HT-29 (cell line): ENCODE measurements at regions not wholly inside any gene's neighbourhood (a gene's known extent, or its start where the extent isn't known, plus 50 kb on each side); places are given as distances from the start of the nearest gene placed in this dataset.
A peak's percentile ranks its signal among the peaks of the same experiment; 100 is the strongest.
"Not testable (repeated sequence)": the region's sequence is repeated elsewhere in the genome, so short reads cannot be mapped to it uniquely, and the experiment has no call there.

ENCODE experiments used
- DNase-seq: peaks from one replicate; pipeline ENCODE4 v3.0.0-alpha.2; 2015; ENCODE audit warnings: low spot score

GRCh38 chr18:65671621-65672415, 79.0 kb upstream of the CDH7 start:
- DNase-seq: no peak

GRCh38 chr18:65670145-65670544, 80.7 kb upstream of the CDH7 start:
- DNase-seq: not testable (repeated sequence)

GRCh38 chr18:65661391-65661790, 89.4 kb upstream of the CDH7 start:
- no peak for DNase-seq

GRCh38 chr18:65659912-65660311, 90.9 kb upstream of the CDH7 start:
- no peak for DNase-seq

- DNase-seq: no peak
These were observed 91.5 kb upstream of the CDH7 start for GRCh38 chr18:65659312-65659711.

- no peak for DNase-seq
These were observed 99.6 kb upstream of the CDH7 start for GRCh38 chr18:65651192-65651591.

GRCh38 chr18:65632236-65632635, 118.6 kb upstream of the CDH7 start:
- DNase-seq: no peak

- DNase-seq: no peak
These were observed 119.0 kb upstream of the CDH7 start for GRCh38 chr18:65631766-65632165.

- DNase-seq: no peak
These were observed 122.4 kb upstream of the CDH7 start for GRCh38 chr18:65628390-65628789.

GRCh38 chr18:65623676-65624075, 127.1 kb upstream of the CDH7 start:
- no peak for DNase-seq

- no peak for DNase-seq
These were observed 128.4 kb upstream of the CDH7 start for GRCh38 chr18:65622436-65622835.

GRCh38 chr18:65620076-65620696, 130.6 kb upstream of the CDH7 start:
- DNase-seq: no peak

GRCh38 chr18:65610939-65611338, 139.9 kb upstream of the CDH7 start:
- no peak for DNase-seq

- no peak for DNase-seq
These were observed 142.3 kb upstream of the CDH7 start for GRCh38 chr18:65608471-65608870.

GRCh38 chr18:65607161-65607560, 143.7 kb upstream of the CDH7 start:
- DNase-seq: no peak

GRCh38 chr18:65606551-65607130, 144.2 kb upstream of the CDH7 start:
- no peak for DNase-seq

- not testable (repeated sequence) for DNase-seq
These were observed 145.5 kb upstream of the CDH7 start for GRCh38 chr18:65605352-65605751.

GRCh38 chr18:65601775-65602174, 149.0 kb upstream of the CDH7 start:
- no peak for DNase-seq

GRCh38 chr18:65592435-65592834, 158.4 kb upstream of the CDH7 start:
- DNase-seq: peak; percentile 48

GRCh38 chr18:65587491-65587890, 163.3 kb upstream of the CDH7 start:
- DNase-seq: no peak

GRCh38 chr18:65582094-65582493, 168.7 kb upstream of the CDH7 start:
- not testable (repeated sequence) for DNase-seq

- DNase-seq: no peak
These were observed 181.9 kb upstream of the CDH7 start for GRCh38 chr18:65568866-65569265.

GRCh38 chr18:65567372-65567771, 183.4 kb upstream of the CDH7 start:
- peak; percentile 17 for DNase-seq
